ENCODE measurements at regions not wholly inside any gene's neighbourhood (a gene's known extent, or its start where the extent isn't known, plus 50 kb on each side); places are given as distances from the start of the nearest gene placed in this dataset.
"Not testable (repeated sequence)": the region's sequence is repeated elsewhere in the genome, so short reads cannot be mapped to it uniquely, and the experiment has no call there.

GRCh38 chr4:9505341-9505740 lies 61.1 kb downstream of the DEFB131A start:
- not testable (repeated sequence) for H3K4me3 ChIP-seq, H3K27ac ChIP-seq

GRCh38 chr4:9506672-9507071 lies 62.5 kb downstream of the DEFB131A start:
- H3K27ac ChIP-seq, H3K4me3 ChIP-seq: not testable (repeated sequence)

- H3K4me3 ChIP-seq, H3K27ac ChIP-seq: not testable (repeated sequence)
Observed at GRCh38 chr4:9512941-9513340, 68.7 kb downstream of the DEFB131A start.

GRCh38 chr4:9519631-9520030 lies 75.4 kb downstream of the DEFB131A start:
- not testable (repeated sequence) for H3K4me3 ChIP-seq, H3K27ac ChIP-seq

GRCh38 chr4:9522903-9523302 lies 78.7 kb downstream of the DEFB131A start:
- not testable (repeated sequence) for H3K27ac ChIP-seq, H3K4me3 ChIP-seq

- H3K4me3 ChIP-seq, H3K27ac ChIP-seq: not testable (repeated sequence)
Observed at GRCh38 chr4:9524406-9524805, 80.2 kb downstream of the DEFB131A start.

- peak overlapping the region; percentile 31 to 53 (median 40) for H3K4me3 ChIP-seq
- peak overlapping the region in 7 of 21 experiments; percentile 18 to 63 (median 42) for H3K27ac ChIP-seq
Observed at GRCh38 chr4:9532134-9532862, 88.1 kb downstream of the DEFB131A start.

GRCh38 chr4:9532863-9533192 lies 88.6 kb downstream of the DEFB131A start:
- peak overlapping the region; percentile 31 to 53 (median 40) for H3K4me3 ChIP-seq
- H3K27ac ChIP-seq: peak overlapping the region in 1 of 21 experiments; percentile 42

GRCh38 chr4:9537101-9537500 lies 92.9 kb downstream of the DEFB131A start:
- H3K4me3 ChIP-seq: not testable (repeated sequence)

GRCh38 chr4:9539939-9540520 lies 95.8 kb downstream of the DEFB131A start:
- H3K4me3 ChIP-seq, H3K27ac ChIP-seq: not testable (repeated sequence)

More at GRCh38 chr4:9537101-9537500, 92.9 kb downstream of the DEFB131A start:
- H3K27ac ChIP-seq: not testable (repeated sequence)

GRCh38 chr4:9541388-9541915 lies 97.2 kb downstream of the DEFB131A start:
- H3K27ac ChIP-seq, H3K4me3 ChIP-seq: not testable (repeated sequence)

GRCh38 chr4:9544851-9545250 lies 100.6 kb downstream of the DEFB131A start:
- not testable (repeated sequence) for H3K4me3 ChIP-seq, H3K27ac ChIP-seq

- H3K27ac ChIP-seq: not testable (repeated sequence)
Observed at GRCh38 chr4:9547470-9547869, 103.3 kb downstream of the DEFB131A start.

GRCh38 chr4:9556076-9556475 lies 111.9 kb downstream of the DEFB131A start:
- not testable (repeated sequence) for H3K27ac ChIP-seq

More at GRCh38 chr4:9547470-9547869, 103.3 kb downstream of the DEFB131A start:
- H3K4me3 ChIP-seq: not testable (repeated sequence)

GRCh38 chr4:9577869-9578268 lies 133.7 kb downstream of the DEFB131A start:
- H3K27ac ChIP-seq, H3K4me3 ChIP-seq: not testable (repeated sequence)

More at GRCh38 chr4:9556076-9556475, 111.9 kb downstream of the DEFB131A start:
- H3K4me3 ChIP-seq: not testable (repeated sequence)

GRCh38 chr4:9582880-9583279 lies 138.7 kb downstream of the DEFB131A start:
- H3K27ac ChIP-seq: not testable (repeated sequence)

GRCh38 chr4:9592010-9592409 lies 147.8 kb downstream of the DEFB131A start:
- no peak overlapping the region for H3K27ac ChIP-seq
- H3K4me3 ChIP-seq: no peak overlapping the region

More at GRCh38 chr4:9582880-9583279, 138.7 kb downstream of the DEFB131A start:
- not testable (repeated sequence) for H3K4me3 ChIP-seq

- no peak overlapping the region for H3K4me3 ChIP-seq
- H3K27ac ChIP-seq: no peak overlapping the region
Observed at GRCh38 chr4:9594948-9595347, 150.7 kb downstream of the DEFB131A start.

- H3K4me3 ChIP-seq: not testable (repeated sequence)
Observed at GRCh38 chr4:9595531-9595930, 151.3 kb downstream of the DEFB131A start.

GRCh38 chr4:9599266-9599665 lies 155.1 kb downstream of the DEFB131A start:
- no peak overlapping the region for H3K4me3 ChIP-seq
- no peak overlapping the region for H3K27ac ChIP-seq

More at GRCh38 chr4:9595531-9595930, 151.3 kb downstream of the DEFB131A start:
- not testable (repeated sequence) for H3K27ac ChIP-seq

GRCh38 chr4:9600246-9600645 lies 156.0 kb downstream of the DEFB131A start:
- no peak overlapping the region for H3K27ac ChIP-seq
- no peak overlapping the region for H3K4me3 ChIP-seq
